ENCODE measurements at regions not wholly inside any gene's neighbourhood (a gene's known extent, or its start where the extent isn't known, plus 50 kb on each side); places are given as distances from the start of the nearest gene placed in this dataset.
"Not testable (repeated sequence)": the region's sequence is repeated elsewhere in the genome, so short reads cannot be mapped to it uniquely, and the experiment has no call there.

GRCh38 chr4:179272282-179272681 is 1830.0 kb upstream of the AGA start:
- DNase-seq (ENCODE audit: low spot score): no peak

GRCh38 chr4:179278647-179279046 is 1836.4 kb upstream of the AGA start:
- no peak for DNase-seq (ENCODE audit: low spot score)

- no peak for DNase-seq (ENCODE audit: low spot score)
Observed at GRCh38 chr4:179285696-179286095, 1843.5 kb upstream of the AGA start.

- DNase-seq (ENCODE audit: low spot score): no peak
Observed at GRCh38 chr4:179291657-179292056, 1849.4 kb upstream of the AGA start.

GRCh38 chr4:179292468-179292867 is 1850.2 kb upstream of the AGA start:
- no peak for DNase-seq (ENCODE audit: low spot score)

GRCh38 chr4:179307297-179308136 is 1865.3 kb upstream of the AGA start:
- DNase-seq (ENCODE audit: low spot score): no peak

GRCh38 chr4:179313823-179314222 is 1871.6 kb upstream of the AGA start:
- DNase-seq (ENCODE audit: low spot score): no peak

GRCh38 chr4:179325181-179325580 is 1882.9 kb upstream of the AGA start:
- DNase-seq (ENCODE audit: low spot score): peak; percentile 1

GRCh38 chr4:179328627-179329026 is 1886.4 kb upstream of the AGA start:
- no peak for DNase-seq (ENCODE audit: low spot score)

GRCh38 chr4:179331362-179331761 is 1889.1 kb upstream of the AGA start:
- no peak for DNase-seq (ENCODE audit: low spot score)

GRCh38 chr4:179344861-179345260 is 1902.6 kb upstream of the AGA start:
- no peak for DNase-seq (ENCODE audit: low spot score)

- DNase-seq (ENCODE audit: low spot score): no peak
Observed at GRCh38 chr4:179352221-179352620, 1910.0 kb upstream of the AGA start.

GRCh38 chr4:179353786-179354185 is 1911.5 kb upstream of the AGA start:
- DNase-seq (ENCODE audit: low spot score): no peak

GRCh38 chr4:179361978-179362486 is 1919.8 kb upstream of the AGA start:
- no peak for DNase-seq (ENCODE audit: low spot score)

GRCh38 chr4:179365932-179366331 is 1923.7 kb upstream of the AGA start:
- DNase-seq (ENCODE audit: low spot score): not testable (repeated sequence)

GRCh38 chr4:179372242-179372641 is 1930.0 kb upstream of the AGA start:
- DNase-seq (ENCODE audit: low spot score): no peak

- DNase-seq (ENCODE audit: low spot score): no peak
Observed at GRCh38 chr4:179372746-179373145, 1930.5 kb upstream of the AGA start.

GRCh38 chr4:179378847-179379246 is 1936.6 kb upstream of the AGA start:
- DNase-seq (ENCODE audit: low spot score): not testable (repeated sequence)

GRCh38 chr4:179392787-179393186 is 1950.5 kb upstream of the AGA start:
- DNase-seq (ENCODE audit: low spot score): no peak

GRCh38 chr4:179398414-179398813 is 1956.2 kb upstream of the AGA start:
- no peak for DNase-seq (ENCODE audit: low spot score)

- DNase-seq (ENCODE audit: low spot score): no peak
Observed at GRCh38 chr4:179399054-179399782, 1957.0 kb upstream of the AGA start.

- peak; percentile 5 for DNase-seq (ENCODE audit: low spot score)
Observed at GRCh38 chr4:179415037-179415846, 1973.0 kb upstream of the AGA start.
